CD14-positive monocyte (primary cell): ENCODE measurements at regions not wholly inside any gene's neighbourhood (a gene's known extent, or its start where the extent isn't known, plus 50 kb on each side); places are given as distances from the start of the nearest gene placed in this dataset.

ENCODE experiments used
- DNase-seq, 3 donors: peaks; one replicate each; pipeline ENCODE4 v3.0.0-alpha.2; 2011 to 2022
- H2AFZ ChIP-seq: 2 replicates; pipeline ENCODE4 v1.6.0; 2012; ENCODE audit warnings: mild to moderate bottlenecking, low read depth, low read length, inconsistent platforms; ENCODE audit not compliant: insufficient read depth, poor library complexity, severe bottlenecking
- H3K27ac ChIP-seq, 2 donors: 1 replicate in 1 of 2; 2 replicates in 1 of 2; pipeline ENCODE4 v1.5.1; 2012 to 2013; ENCODE audit warnings: low read length in 2 of 2, control low read depth in 1 of 2, inconsistent platforms in 1 of 2, low read depth in 1 of 2, mild to moderate bottlenecking in 1 of 2
- H3K27me3 ChIP-seq, 2 donors: one replicate each; pipeline versions ENCODE4 v1.6.0 to v1.6.1; 2011 to 2013; ENCODE audit warnings: low read length in 2 of 2; ENCODE audit not compliant: control insufficient read depth in 2 of 2, insufficient read depth in 2 of 2
- H3K36me3 ChIP-seq, 2 donors: replicated peaks in 1 of 2; 1 replicate in 1 of 2; 2 replicates in 1 of 2; pipeline versions ENCODE4 v1.5.1 to v1.6.1; 2012 to 2013; ENCODE audit warnings: low read length in 2 of 2, control low read depth in 1 of 2, inconsistent platforms in 1 of 2, mild to moderate bottlenecking in 1 of 2; ENCODE audit not compliant: insufficient read depth in 2 of 2, control insufficient read depth in 1 of 2
- H3K4me1 ChIP-seq, 2 donors: 1 replicate in 1 of 2; 2 replicates in 1 of 2; pipeline versions ENCODE4 v1.5.1 to v1.6.1; 2012 to 2013; ENCODE audit warnings: low read length in 2 of 2, control low read depth in 1 of 2, inconsistent platforms in 1 of 2, mild to moderate bottlenecking in 1 of 2, moderate library complexity in 1 of 2; ENCODE audit not compliant: insufficient read depth in 2 of 2, control insufficient read depth in 1 of 2
- H3K4me2 ChIP-seq: replicated peaks from 2 replicates; pipeline ENCODE3; 2012; ENCODE audit warnings: low read length, moderate library complexity, mild to moderate bottlenecking; ENCODE audit not compliant: poor library complexity, severe bottlenecking; ENCODE audit errors: extremely low read depth
- H3K4me3 ChIP-seq, 3 experiments: fragments of 200-600 bp in 1 of 3; sonication (generic) in 1 of 3; replicated peaks in 1 of 3; 1 replicate in 2 of 3; 2 replicates in 1 of 3; pipeline ENCODE4 v1.5.1; 2011 to 2013; ENCODE audit warnings: low read length in 3 of 3, mild to moderate bottlenecking in 3 of 3, control low read depth in 2 of 3, low read depth in 2 of 3, inconsistent platforms in 1 of 3, moderate library complexity in 1 of 3
- H3K79me2 ChIP-seq: 2 replicates; pipeline ENCODE4 v1.6.0; 2012; ENCODE audit warnings: mild to moderate bottlenecking, control low read depth, inconsistent platforms, low read length, moderate library complexity; ENCODE audit not compliant: insufficient read depth
- H3K9ac ChIP-seq: 2 replicates; pipeline ENCODE4 v1.6.0; 2017; ENCODE audit warnings: low read length, mild to moderate bottlenecking; ENCODE audit not compliant: insufficient read depth, poor library complexity, severe bottlenecking
- H3K9me3 ChIP-seq, 2 donors: replicated peaks in 1 of 2; 1 replicate in 1 of 2; 2 replicates in 1 of 2; pipeline versions ENCODE4 v1.5.1 to v1.6.1; 2012 to 2013; ENCODE audit warnings: low read length in 2 of 2, control low read depth in 1 of 2; ENCODE audit not compliant: control insufficient read depth in 1 of 2, insufficient read depth in 1 of 2
- H4K20me1 ChIP-seq: 2 replicates; pipeline ENCODE4 v1.6.0; 2012; ENCODE audit warnings: mild to moderate bottlenecking, low read length, control low read depth, moderate library complexity; ENCODE audit not compliant: insufficient read depth
- H3K27ac Mint-ChIP-seq, 7 donors: one replicate each; pipeline ENCODE4 v1.8.0; 2020; ENCODE audit warnings: mild to moderate bottlenecking in 7 of 7, mixed read lengths in 7 of 7, moderate library complexity in 6 of 7, inconsistent platforms in 2 of 7
- H3K27me3 Mint-ChIP-seq, 3 donors: one replicate each; pipeline ENCODE4 v1.8.0; 2021 to 2022; ENCODE audit warnings: low read depth in 3 of 3, mild to moderate bottlenecking in 3 of 3, mixed read lengths in 3 of 3, moderate library complexity in 3 of 3, inconsistent platforms in 1 of 3
- H3K36me3 Mint-ChIP-seq, 2 donors: one replicate each; pipeline ENCODE4 v1.8.0; 2020; ENCODE audit warnings: mixed read lengths in 2 of 2, inconsistent platforms in 1 of 2, mild to moderate bottlenecking in 1 of 2
- H3K4me1 Mint-ChIP-seq: one replicate; pipeline ENCODE4 v1.8.0; 2020; ENCODE audit warnings: mild to moderate bottlenecking, mixed read lengths
- H3K4me3 Mint-ChIP-seq, 2 donors: one replicate each; pipeline ENCODE4 v1.8.0; 2020; ENCODE audit warnings: mild to moderate bottlenecking in 2 of 2, mixed read lengths in 2 of 2, moderate library complexity in 1 of 2
- H3K9me3 Mint-ChIP-seq, 7 donors: one replicate each; pipeline ENCODE4 v1.8.0; 2020 to 2022; ENCODE audit warnings: mixed read lengths in 7 of 7, mild to moderate bottlenecking in 6 of 7, moderate library complexity in 6 of 7, inconsistent platforms in 2 of 7
- CTCF ChIP-seq: fragments of 200-600 bp; IDR thresholded peaks from one replicate; pipeline ENCODE4 v1.8.0; 2022; ENCODE audit warnings: antibody characterized with exemption, mild to moderate bottlenecking
- WGBS: methylation state at CpG from one replicate; pipeline ENCODE4 v1.1.5; 2013; ENCODE audit warnings: missing lambda C conversion rate; ENCODE audit not compliant: insufficient coverage; 5-methylcytosine and 5-hydroxymethylcytosine counted together
- intact Hi-C, 2 donors: fragments of 100-400 bp; cut with micrococcal nuclease; formaldehyde crosslinking; loops; one replicate each; pipeline versions ENCODE4 v1.15.0 to v1.15.1; 2023

- Histone ChIP-seq H3K27me3 (no peaks in the 10 kb centered on the region), H3K4me2 (no peak overlapping the region), H2AFZ (no peak overlapping the region), H4K20me1 (no peaks in the 10 kb centered on the region), H3K79me2 (no peaks in the 10 kb centered on the region), H3K9ac (no peak overlapping the region), H3K36me3 (no peaks in the 10 kb centered on the region), H3K27ac (no peak overlapping the region), H3K4me1 (no peaks in the 10 kb centered on the region), H3K9me3 (no peaks in the 10 kb centered on the region), H3K4me3 (no peak overlapping the region)
- no peaks in the 10 kb centered on the region for H3K36me3 Mint-ChIP-seq
- intact Hi-C loops: no loop called here
- peaks cover 2 to 8% (median 6%) of the 10 kb centered on the region in 3 donors for H3K27me3 Mint-ChIP-seq
- no peak for DNase-seq
- H3K27ac Mint-ChIP-seq: no peak overlapping the region
- WGBS: no CpG with 5 or more reads among the region's 2 CpGs
- no peak overlapping the region for H3K4me3 Mint-ChIP-seq
- peaks cover 0 to 3% (median 0%) of the 10 kb centered on the region in 7 donors for H3K9me3 Mint-ChIP-seq
- no peaks in the 10 kb centered on the region for H3K4me1 Mint-ChIP-seq
- TF ChIP-seq CTCF: no peak
Measured at GRCh38 chr15:96693515-96693914, 363.0 kb downstream of the NR2F2 start.

- Histone ChIP-seq H3K27me3 (no peaks in the 10 kb centered on the region), H3K36me3 (no peaks in the 10 kb centered on the region), H3K9ac (no peak overlapping the region), H3K79me2 (no peaks in the 10 kb centered on the region), H3K4me3 (no peak overlapping the region), H3K9me3 (no peaks in the 10 kb centered on the region), H3K4me1 (no peaks in the 10 kb centered on the region), H3K4me2 (no peak overlapping the region), H4K20me1 (no peaks in the 10 kb centered on the region), H2AFZ (no peak overlapping the region), H3K27ac (no peak overlapping the region)
- peaks cover 0 to 3% (median 0%) of the 10 kb centered on the region in 7 donors for H3K9me3 Mint-ChIP-seq
- H3K27me3 Mint-ChIP-seq: peaks cover 0 to 8% (median 2%) of the 10 kb centered on the region in 3 donors
- WGBS: 73% methylated on average over 4 of the region's 4 CpGs
- no peak for DNase-seq
- no peak overlapping the region for H3K4me3 Mint-ChIP-seq
- intact Hi-C loops: no loop called here
- no peak overlapping the region for H3K27ac Mint-ChIP-seq
- H3K4me1 Mint-ChIP-seq: no peaks in the 10 kb centered on the region
- no peaks in the 10 kb centered on the region for H3K36me3 Mint-ChIP-seq
- TF ChIP-seq CTCF: no peak
Measured at GRCh38 chr15:96693990-96694517, 363.6 kb downstream of the NR2F2 start.
